ENCODE measurements at regions not wholly inside any gene's neighbourhood (a gene's known extent, or its start where the extent isn't known, plus 50 kb on each side); places are given as distances from the start of the nearest gene placed in this dataset.

DNA sequence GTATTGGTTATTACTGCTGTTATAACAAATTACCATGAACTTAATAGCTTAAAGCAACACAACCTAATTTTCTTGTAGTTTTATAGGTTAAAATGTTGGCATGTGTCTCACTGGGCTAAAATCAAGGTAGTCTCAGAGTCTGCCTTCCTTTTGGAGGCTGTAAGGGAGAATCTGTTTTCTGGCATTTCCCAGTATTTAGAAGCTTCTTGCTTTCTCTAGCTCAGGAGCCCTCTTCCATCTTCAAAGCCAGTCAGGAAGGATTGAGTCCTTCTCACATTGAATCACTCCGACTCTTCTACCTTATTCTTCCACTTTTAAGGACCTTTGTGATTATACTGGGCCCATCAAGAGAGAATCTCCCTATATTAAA lies 156.2 kb downstream of the MBL2 start:
- TF ChIP-seq CSDC2 (CRISPR knock-in tag; IDR thresholded peaks at IDR 0.05) (no peak), SNAI2 (CRISPR knock-in tag; IDR thresholded peaks at IDR 0.05) (no peak), ZNF565 (CRISPR knock-in tag; conservative IDR thresholded peaks at IDR 0.05; ENCODE audit: low read depth) (no peak), ESRRG (CRISPR knock-in tag; IDR thresholded peaks at IDR 0.05) (no peak), ARNTL (CRISPR knock-in tag; IDR thresholded peaks at IDR 0.05; ENCODE audit: borderline replicate concordance, low read depth) (no peak), ZFP30 (CRISPR knock-in tag; IDR thresholded peaks at IDR 0.05) (no peak), ZNF8 (CRISPR knock-in tag; IDR thresholded peaks at IDR 0.05) (no peak), ZNF70 (CRISPR knock-in tag; IDR thresholded peaks at IDR 0.05) (no peak), ZC3H10 (CRISPR knock-in tag; IDR thresholded peaks at IDR 0.05) (no peak), RARB (CRISPR knock-in tag; IDR thresholded peaks at IDR 0.05) (no peak), ZFP3 (CRISPR knock-in tag; IDR thresholded peaks at IDR 0.05) (no peak)
- TF ChIP-seq, protein P1, sequence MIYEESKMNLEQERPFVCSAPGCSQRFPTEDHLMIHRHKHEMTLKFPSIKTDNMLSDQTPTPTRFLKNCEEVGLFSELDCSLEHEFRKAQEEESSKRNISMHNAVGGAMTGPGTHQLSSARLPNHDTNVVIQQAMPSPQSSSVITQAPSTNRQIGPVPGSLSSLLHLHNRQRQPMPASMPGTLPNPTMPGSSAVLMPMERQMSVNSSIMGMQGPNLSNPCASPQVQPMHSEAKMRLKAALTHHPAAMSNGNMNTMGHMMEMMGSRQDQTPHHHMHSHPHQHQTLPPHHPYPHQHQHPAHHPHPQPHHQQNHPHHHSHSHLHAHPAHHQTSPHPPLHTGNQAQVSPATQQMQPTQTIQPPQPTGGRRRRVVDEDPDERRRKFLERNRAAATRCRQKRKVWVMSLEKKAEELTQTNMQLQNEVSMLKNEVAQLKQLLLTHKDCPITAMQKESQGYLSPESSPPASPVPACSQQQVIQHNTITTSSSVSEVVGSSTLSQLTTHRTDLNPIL (CRISPR knock-in tag; IDR thresholded peaks at IDR 0.05; ENCODE audit: low read depth): no peak
- TF ChIP-seq, protein P2, sequence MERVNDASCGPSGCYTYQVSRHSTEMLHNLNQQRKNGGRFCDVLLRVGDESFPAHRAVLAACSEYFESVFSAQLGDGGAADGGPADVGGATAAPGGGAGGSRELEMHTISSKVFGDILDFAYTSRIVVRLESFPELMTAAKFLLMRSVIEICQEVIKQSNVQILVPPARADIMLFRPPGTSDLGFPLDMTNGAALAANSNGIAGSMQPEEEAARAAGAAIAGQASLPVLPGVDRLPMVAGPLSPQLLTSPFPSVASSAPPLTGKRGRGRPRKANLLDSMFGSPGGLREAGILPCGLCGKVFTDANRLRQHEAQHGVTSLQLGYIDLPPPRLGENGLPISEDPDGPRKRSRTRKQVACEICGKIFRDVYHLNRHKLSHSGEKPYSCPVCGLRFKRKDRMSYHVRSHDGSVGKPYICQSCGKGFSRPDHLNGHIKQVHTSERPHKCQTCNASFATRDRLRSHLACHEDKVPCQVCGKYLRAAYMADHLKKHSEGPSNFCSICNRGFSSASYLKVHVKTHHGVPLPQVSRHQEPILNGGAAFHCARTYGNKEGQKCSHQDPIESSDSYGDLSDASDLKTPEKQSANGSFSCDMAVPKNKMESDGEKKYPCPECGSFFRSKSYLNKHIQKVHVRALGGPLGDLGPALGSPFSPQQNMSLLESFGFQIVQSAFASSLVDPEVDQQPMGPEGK (CRISPR knock-in tag; IDR thresholded peaks at IDR 0.05; ENCODE audit: borderline replicate concordance): no peak
